H1 (cell line): ENCODE measurements at regions not wholly inside any gene's neighbourhood (a gene's known extent, or its start where the extent isn't known, plus 50 kb on each side); places are given as distances from the start of the nearest gene placed in this dataset.

Experiments
- CTCF ChIA-PET: fragments of 300-600 bp; sonication (Branson Sonifier 250); formaldehyde crosslinking; loops from one replicate; lab custom pipeline; 2021; ENCODE audit not compliant: partially characterized antibody; lab: Charles Lee
- POLR2A ChIA-PET: fragments of 300-600 bp; sonication (Branson Sonifier 250); formaldehyde crosslinking; loops from one replicate; lab custom pipeline; 2021; ENCODE audit warnings: inconsistent platforms; ENCODE audit not compliant: partially characterized antibody; lab: Charles Lee
- DNase-seq, 2 experiments: peaks; one replicate each; pipeline versions ENCODE4 v3.0.0 to v3.0.0-alpha.2; 2010 to 2022; ENCODE audit warnings: low spot score in 2 of 2, low read depth in 1 of 2, mixed read lengths in 1 of 2
- FAIRE-seq: peaks from 2 replicates; lab custom pipeline; 2011; peaks lifted over from hg19 to GRCh38; lab: Jason Lieb, UNC
- H2AFZ ChIP-seq: 2 replicates; pipeline ENCODE4 v1.8.1; 2012; ENCODE audit warnings: low read length, inconsistent platforms
- H2AK5ac ChIP-seq: 2 replicates; pipeline ENCODE4 v1.6.1; 2013; ENCODE audit warnings: low read depth, low read length
- H2BK120ac ChIP-seq: replicated peaks from 2 replicates; pipeline ENCODE3; 2013; ENCODE audit warnings: low read depth, low read length, inconsistent platforms
- H2BK12ac ChIP-seq: 2 replicates; pipeline ENCODE4 v1.6.1; 2013; ENCODE audit warnings: low read depth, low read length
- H2BK15ac ChIP-seq: 2 replicates; pipeline ENCODE4 v1.6.1; 2013; ENCODE audit warnings: low read length
- H2BK20ac ChIP-seq: 2 replicates; pipeline ENCODE4 v1.6.1; 2013; ENCODE audit warnings: low read length
- H2BK5ac ChIP-seq: 2 replicates; pipeline ENCODE4 v1.6.1; 2013; ENCODE audit warnings: low read depth, low read length
- H3K14ac ChIP-seq: 2 replicates; pipeline ENCODE4 v1.6.1; 2013; ENCODE audit warnings: inconsistent platforms; ENCODE audit not compliant: insufficient read length
- H3K18ac ChIP-seq: 2 replicates; pipeline ENCODE4 v1.6.1; 2013; ENCODE audit warnings: low read length; ENCODE audit errors: extremely low read depth
- H3K23ac ChIP-seq: 2 replicates; pipeline ENCODE4 v1.6.1; 2013; ENCODE audit warnings: inconsistent platforms; ENCODE audit not compliant: insufficient read length
- H3K23me2 ChIP-seq: 2 replicates; pipeline ENCODE4 v1.6.1; 2013; ENCODE audit warnings: low read depth, low read length
- H3K27ac ChIP-seq: 2 replicates; pipeline ENCODE4 v1.6.1; 2011; ENCODE audit warnings: low read depth, low read length, inconsistent platforms
- H3K27me3 ChIP-seq, 4 experiments: replicated peaks in 1 of 4; 1 replicate in 1 of 4; 2 replicates in 3 of 4; pipeline versions ENCODE4 v1.6.1 to v1.8.1; 2011 to 2013; ENCODE audit warnings: low read length in 3 of 4, mild to moderate bottlenecking in 3 of 4, inconsistent platforms in 2 of 4, mixed read lengths in 2 of 4, moderate library complexity in 1 of 4; ENCODE audit not compliant: control insufficient read depth in 3 of 4, insufficient read depth in 3 of 4; ENCODE audit errors: extremely low read depth in 1 of 4
- H3K36me3 ChIP-seq, 4 experiments: 2 replicates each; pipeline versions ENCODE4 v1.6.1 to v1.8.1; 2011 to 2013; ENCODE audit warnings: mild to moderate bottlenecking in 4 of 4, low read length in 3 of 4, moderate library complexity in 2 of 4, control low read depth in 1 of 4, inconsistent platforms in 1 of 4; ENCODE audit not compliant: insufficient read depth in 4 of 4, control insufficient read depth in 2 of 4
- H3K4ac ChIP-seq: replicated peaks from 2 replicates; pipeline ENCODE3; 2013; ENCODE audit warnings: low read length, low read depth, mixed read lengths, inconsistent platforms; ENCODE audit not compliant: insufficient read length
- H3K4me1 ChIP-seq, 4 experiments: replicated peaks in 1 of 4; 1 replicate in 1 of 4; 2 replicates in 3 of 4; pipeline versions ENCODE4 v1.6.1 to v1.8.1; 2011 to 2013; ENCODE audit warnings: low read length in 3 of 4, inconsistent platforms in 2 of 4, mixed read lengths in 1 of 4; ENCODE audit not compliant: insufficient read depth in 4 of 4, control insufficient read depth in 3 of 4
- H3K4me2 ChIP-seq, 2 experiments: 2 replicates each; pipeline versions ENCODE4 v1.6.1 to v1.8.1; 2011 to 2013; ENCODE audit warnings: low read depth in 2 of 2, low read length in 2 of 2, control low read depth in 1 of 2, inconsistent platforms in 1 of 2, mild to moderate bottlenecking in 1 of 2; ENCODE audit not compliant: insufficient read depth in 1 of 2
- H3K4me3 ChIP-seq, 4 experiments: fragments of 200-600, 300-600 bp in 1 of 4; sonication (generic), shearing (Covaris generic), sonication (Bioruptor Twin) in 1 of 4; 2 replicates each; pipeline versions ENCODE4 v1.5.1 to v1.8.1; 2011 to 2016; ENCODE audit warnings: low read length in 4 of 4, low read depth in 3 of 4, control low read depth in 2 of 4, inconsistent platforms in 2 of 4, mild to moderate bottlenecking in 2 of 4, mixed read lengths in 1 of 4, moderate library complexity in 1 of 4; ENCODE audit not compliant: insufficient read depth in 2 of 4; ENCODE audit errors: extremely low read depth in 1 of 4
- H3K56ac ChIP-seq: replicated peaks from 2 replicates; pipeline ENCODE3; 2013; ENCODE audit warnings: low read depth, mild to moderate bottlenecking, mixed read lengths, low read length, inconsistent platforms; ENCODE audit not compliant: insufficient read length
- H3K79me1 ChIP-seq: 2 replicates; pipeline ENCODE4 v1.6.1; 2013; ENCODE audit warnings: low read depth, low read length, control low read depth
- H3K79me2 ChIP-seq, 2 experiments: 2 replicates each; pipeline versions ENCODE4 v1.6.1 to v1.8.1; 2012 to 2013; ENCODE audit warnings: low read length in 2 of 2, mild to moderate bottlenecking in 2 of 2, inconsistent platforms in 1 of 2; ENCODE audit not compliant: insufficient read depth in 2 of 2, control insufficient read depth in 1 of 2
- H3K9ac ChIP-seq, 4 experiments: replicated peaks in 1 of 4; 1 replicate in 1 of 4; 2 replicates in 3 of 4; pipeline versions ENCODE4 v1.6.1 to v1.8.1; 2011 to 2013; ENCODE audit warnings: low read depth in 3 of 4, low read length in 3 of 4, control low read depth in 2 of 4, mild to moderate bottlenecking in 2 of 4, moderate library complexity in 2 of 4, inconsistent platforms in 1 of 4; ENCODE audit errors: extremely low read depth in 1 of 4
- H3K9me3 ChIP-seq, 2 experiments: 2 replicates each; pipeline versions ENCODE4 v1.6.1 to v1.8.1; 2012 to 2013; ENCODE audit warnings: mild to moderate bottlenecking in 2 of 2, moderate library complexity in 2 of 2, control low read depth in 1 of 2, inconsistent platforms in 1 of 2, low read depth in 1 of 2, low read length in 1 of 2, mixed read lengths in 1 of 2; ENCODE audit not compliant: insufficient read depth in 2 of 2
- H4K20me1 ChIP-seq, 2 experiments: replicated peaks in 1 of 2; 2 replicates each; pipeline versions ENCODE3 to v1.8.1; 2011 to 2013; ENCODE audit warnings: inconsistent platforms in 2 of 2, low read length in 2 of 2, mild to moderate bottlenecking in 1 of 2; ENCODE audit not compliant: insufficient read depth in 2 of 2, control insufficient read depth in 1 of 2
- H4K5ac ChIP-seq: 2 replicates; pipeline ENCODE4 v1.6.1; 2013; ENCODE audit warnings: low read length, low read depth, mixed read lengths, inconsistent platforms; ENCODE audit not compliant: insufficient read length
- H4K8ac ChIP-seq: 2 replicates; pipeline ENCODE4 v1.8.0; 2013; ENCODE audit warnings: mild to moderate bottlenecking, moderate library complexity, low read length, inconsistent platforms; ENCODE audit not compliant: insufficient read depth; ENCODE audit errors: extremely low read depth
- H4K91ac ChIP-seq: replicated peaks from 2 replicates; pipeline ENCODE3; 2013; ENCODE audit warnings: low read length, mixed read lengths, inconsistent platforms; ENCODE audit not compliant: insufficient read length
- CEBPB ChIP-seq: IDR thresholded peaks from 2 replicates; pipeline ENCODE4 v1.6.1; 2012; ENCODE audit warnings: low read depth, low read length
- JUND ChIP-seq: IDR thresholded peaks from 2 replicates; pipeline ENCODE4 v1.6.1; 2011; ENCODE audit warnings: mild to moderate bottlenecking, improper control_type of control experiment, low read length
- MAX ChIP-seq: IDR thresholded peaks from 2 replicates; pipeline ENCODE4 v1.6.1; 2012; ENCODE audit warnings: inconsistent platforms
- POLR2A ChIP-seq, 2 experiments: IDR thresholded peaks; 1 replicate in 1 of 2; 2 replicates in 1 of 2; pipeline ENCODE4 v1.6.1; 2011; ENCODE audit warnings: low read depth in 2 of 2, low read length in 2 of 2, mild to moderate bottlenecking in 2 of 2; ENCODE audit errors: control extremely low read depth in 1 of 2
- SP2 ChIP-seq: IDR thresholded peaks from 2 replicates; pipeline ENCODE4 v1.6.1; 2012; ENCODE audit warnings: mild to moderate bottlenecking, low read length, inconsistent platforms
- YY1 ChIP-seq: IDR thresholded peaks from 2 replicates; pipeline ENCODE4 v1.6.1; 2011; ENCODE audit warnings: low read depth, mild to moderate bottlenecking, low read length
- WGBS, 2 experiments: shearing (Covaris generic) in 1 of 2; methylation state at CpG; one replicate each; pipeline versions ENCODE4 v1.1.6 to v1.1.7; 2013 to 2015; ENCODE audit warnings: low lambda C conversion rate in 2 of 2, mixed read lengths in 2 of 2, inconsistent platforms in 1 of 2, low coverage in 1 of 2, missing lambda C conversion rate in 1 of 2; ENCODE audit not compliant: insufficient replicate concordance in 2 of 2, insufficient coverage in 1 of 2, insufficient read length in 1 of 2; ENCODE audit errors: extremely low coverage in 1 of 2, missing lambda C conversion rate in 1 of 2; 5-methylcytosine and 5-hydroxymethylcytosine counted together

GRCh38 chr7:79968077-79968648 lies 166.5 kb upstream of the GNAI1 start:
- H4K20me1 ChIP-seq = no peaks in the 10 kb centered on the region
- no peak for DNase-seq
- H2BK15ac ChIP-seq = no peak overlapping the region
- no peak overlapping the region for H3K23ac ChIP-seq
- WGBS, 2 experiments = 50% methylated on average over 4 of the region's 4 CpGs; no CpG with 5 or more reads in 1 of the 2 experiments
- no peak overlapping the region for H2BK5ac ChIP-seq
- no peak overlapping the region for H3K9ac ChIP-seq
- 0 out of 2 replicates have a peak, but pooled peaks have one; percentile 6 for TF ChIP-seq JUND
- TF ChIP-seq MAX = 0 out of 2 replicates have a peak, but pooled peaks have one; percentile 26
- no peak for TF ChIP-seq POLR2A (IDR thresholded peaks at IDR 0.05; ENCODE audit: control extremely low read depth in 1 of 2, low read depth in 2 of 2, low read length in 2 of 2)
- peak; percentile 66 for TF ChIP-seq YY1
- no peak for TF ChIP-seq SP2
- peak; percentile 43; the same call in 1 of the 2 replicates for TF ChIP-seq CEBPB
- H2BK12ac ChIP-seq = no peak overlapping the region
- H3K4me1 ChIP-seq = peaks cover 0 to 5% (median 4%) of the 10 kb centered on the region in 4 experiments; a peak in 5 of 7 replicates
- FAIRE-seq = no peak
- H4K8ac ChIP-seq = no peak overlapping the region
- no peak overlapping the region for H3K27ac ChIP-seq
- H3K36me3 ChIP-seq = no peaks in the 10 kb centered on the region
- no peak overlapping the region for H3K56ac ChIP-seq
- H2BK120ac ChIP-seq = no peak overlapping the region
- H2BK20ac ChIP-seq = no peak overlapping the region
- peak overlapping the region; percentile 48; the same call in 1 of the 2 replicates for H2AFZ ChIP-seq
- no peak overlapping the region; a peak in 1 of 4 replicates for H3K4me2 ChIP-seq
- CTCF ChIA-PET = no interaction called here
- H3K14ac ChIP-seq = no peak overlapping the region
- POLR2A ChIA-PET = no interaction called here
- H3K79me2 ChIP-seq = no peaks in the 10 kb centered on the region
- no peak overlapping the region for H3K4me3 ChIP-seq
- peaks cover 0 to 2% (median 0%) of the 10 kb centered on the region in 4 experiments; a peak in 1 of 7 replicates for H3K27me3 ChIP-seq
- H4K5ac ChIP-seq = no peak overlapping the region
- no peak overlapping the region for H3K4ac ChIP-seq
- no peak overlapping the region for H2AK5ac ChIP-seq
- no peaks in the 10 kb centered on the region for H3K79me1 ChIP-seq
- no peak overlapping the region for H4K91ac ChIP-seq
- H3K18ac ChIP-seq = no peak overlapping the region
- no peaks in the 10 kb centered on the region for H3K9me3 ChIP-seq
- no peaks in the 10 kb centered on the region for H3K23me2 ChIP-seq
